Vagina (tissue), 2 donors: ENCODE measurements at regions not wholly inside any gene's neighbourhood (a gene's known extent, or its start where the extent isn't known, plus 50 kb on each side); places are given as distances from the start of the nearest gene placed in this dataset.

Source experiments
- POLR2A ChIP-seq, 2 donors: fragments of 450-650 bp; IDR thresholded peaks; one replicate each; pipeline ENCODE4 v1.6.1; 2017; ENCODE audit warnings: antibody characterized with exemption in 2 of 2, mild to moderate bottlenecking in 2 of 2, moderate library complexity in 2 of 2
- TF ChIP-seq, protein P1 (sequence below), 3 experiments: fragments of 450-650 bp in 2 of 3; fragments of 200-600 bp in 1 of 3; sonication (generic) in 1 of 3; IDR thresholded peaks; one replicate each; pipeline ENCODE4 v1.5.1; 2017 to 2019; ENCODE audit warnings: antibody characterized with exemption in 3 of 3, mild to moderate bottlenecking in 2 of 3, moderate library complexity in 2 of 3

DNA sequence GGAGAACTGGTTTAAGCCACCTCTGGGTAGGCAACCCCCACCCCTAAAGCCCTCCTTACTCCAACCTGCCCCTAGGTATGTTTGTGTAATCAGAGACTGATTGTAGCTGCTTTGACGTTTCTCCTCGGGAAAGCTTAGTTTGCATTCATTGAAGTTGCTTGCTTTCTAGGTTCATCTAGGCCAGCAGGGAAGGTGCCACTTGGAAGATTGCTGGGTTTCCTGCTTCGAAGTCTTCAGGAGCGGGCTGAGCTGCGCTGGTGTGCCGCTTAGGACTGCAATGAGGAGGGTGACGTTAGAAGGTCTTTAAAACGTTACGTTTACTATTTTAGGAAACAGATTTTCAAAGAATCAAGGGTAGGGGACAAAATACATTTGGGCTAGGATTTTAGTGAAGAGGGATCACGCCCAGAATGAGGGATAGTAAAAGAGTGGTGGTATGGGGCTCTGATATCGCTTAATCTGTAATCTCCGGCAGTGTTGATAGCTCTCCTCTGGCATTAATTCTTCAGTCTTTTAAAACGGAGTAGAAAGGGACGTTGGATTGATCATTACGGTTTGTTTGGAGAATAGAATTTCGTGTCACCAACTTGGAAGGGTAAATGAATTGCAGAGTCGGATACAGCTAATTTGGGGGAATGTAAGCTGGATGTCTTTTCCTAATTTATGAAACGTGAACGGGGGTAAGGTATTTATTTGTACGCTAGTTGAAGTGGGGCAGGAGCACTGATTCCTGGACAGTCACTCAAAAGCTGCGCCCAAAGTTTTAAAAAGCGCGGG, 92.6 kb upstream of the PRDM1 start:
- TF ChIP-seq, protein P1, sequence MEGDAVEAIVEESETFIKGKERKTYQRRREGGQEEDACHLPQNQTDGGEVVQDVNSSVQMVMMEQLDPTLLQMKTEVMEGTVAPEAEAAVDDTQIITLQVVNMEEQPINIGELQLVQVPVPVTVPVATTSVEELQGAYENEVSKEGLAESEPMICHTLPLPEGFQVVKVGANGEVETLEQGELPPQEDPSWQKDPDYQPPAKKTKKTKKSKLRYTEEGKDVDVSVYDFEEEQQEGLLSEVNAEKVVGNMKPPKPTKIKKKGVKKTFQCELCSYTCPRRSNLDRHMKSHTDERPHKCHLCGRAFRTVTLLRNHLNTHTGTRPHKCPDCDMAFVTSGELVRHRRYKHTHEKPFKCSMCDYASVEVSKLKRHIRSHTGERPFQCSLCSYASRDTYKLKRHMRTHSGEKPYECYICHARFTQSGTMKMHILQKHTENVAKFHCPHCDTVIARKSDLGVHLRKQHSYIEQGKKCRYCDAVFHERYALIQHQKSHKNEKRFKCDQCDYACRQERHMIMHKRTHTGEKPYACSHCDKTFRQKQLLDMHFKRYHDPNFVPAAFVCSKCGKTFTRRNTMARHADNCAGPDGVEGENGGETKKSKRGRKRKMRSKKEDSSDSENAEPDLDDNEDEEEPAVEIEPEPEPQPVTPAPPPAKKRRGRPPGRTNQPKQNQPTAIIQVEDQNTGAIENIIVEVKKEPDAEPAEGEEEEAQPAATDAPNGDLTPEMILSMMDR (IDR thresholded peaks at IDR 0.05) = no peak
- no peak for TF ChIP-seq POLR2A (IDR thresholded peaks at IDR 0.05)
